Esophagus muscularis mucosa (tissue), 4 donors: ENCODE measurements at regions not wholly inside any gene's neighbourhood (a gene's known extent, or its start where the extent isn't known, plus 50 kb on each side); places are given as distances from the start of the nearest gene placed in this dataset.

Experiments used
- DNase-seq: peaks from one replicate; pipeline ENCODE4 v3.0.0-alpha.2; 2017; ENCODE audit errors: extremely low spot score
- H3K27ac ChIP-seq, 4 donors: fragments of 200-600 bp; sonication (generic); replicated peaks in 1 of 4; 1 replicate in 3 of 4; 2 replicates in 1 of 4; pipeline ENCODE4 v1.5.1; 2016 to 2019; ENCODE audit warnings: mild to moderate bottlenecking in 1 of 4
- H3K27me3 ChIP-seq, 4 donors: fragments of 200-600 bp; sonication (generic); one replicate each; pipeline versions ENCODE4 v1.5.1 to v1.6.0; 2016 to 2019
- H3K36me3 ChIP-seq, 4 donors: fragments of 200-600 bp; sonication (generic); one replicate each; pipeline ENCODE4 v1.5.1; 2016 to 2019
- H3K4me1 ChIP-seq, 4 donors: fragments of 200-600 bp; sonication (generic); one replicate each; pipeline ENCODE4 v1.5.1; 2016 to 2019
- H3K4me3 ChIP-seq, 4 donors: fragments of 200-600 bp; sonication (generic); 1 replicate in 2 of 4; 2 replicates in 2 of 4; pipeline ENCODE4 v1.5.1; 2016 to 2019; ENCODE audit warnings: mild to moderate bottlenecking in 4 of 4, moderate library complexity in 1 of 4
- H3K9me3 ChIP-seq, 4 donors: fragments of 200-600 bp; sonication (generic); 1 replicate in 3 of 4; 2 replicates in 1 of 4; pipeline ENCODE4 v1.5.1; 2016 to 2019
- EP300 ChIP-seq: sonication (generic); formaldehyde crosslinking; IDR thresholded peaks from one replicate; pipeline ENCODE4 v1.6.1; 2017; ENCODE audit warnings: antibody characterized with exemption
- POLR2A ChIP-seq: fragments of 450-650 bp; IDR thresholded peaks from one replicate; pipeline ENCODE4 v1.6.1; 2017; ENCODE audit warnings: antibody characterized with exemption, moderate library complexity, mild to moderate bottlenecking, low read depth
- POLR2AphosphoS5 ChIP-seq, 2 donors: sonication (generic); formaldehyde crosslinking; IDR thresholded peaks; one replicate each; pipeline ENCODE4 v1.6.1; 2017; ENCODE audit warnings: antibody characterized with exemption in 2 of 2
- WGBS: methylation state at CpG from one replicate; pipeline ENCODE4 v1.1.5; 2018; 5-methylcytosine and 5-hydroxymethylcytosine counted together
- intact Hi-C: fragments of 100-400 bp; cut with DNase I; formaldehyde crosslinking; loops from one replicate; pipeline ENCODE4 v1.15.1; 2023
- TF ChIP-seq, protein P1 (sequence below), 3 experiments: fragments of 200-600 bp in 2 of 3; fragments of 450-650 bp in 1 of 3; sonication (generic) in 2 of 3; IDR thresholded peaks; one replicate each; pipeline ENCODE4 v1.5.1; 2017 to 2019; ENCODE audit warnings: antibody characterized with exemption in 3 of 3, mild to moderate bottlenecking in 2 of 3, moderate library complexity in 1 of 3

- Histone ChIP-seq H3K4me3 (no peak overlapping the region), H3K27me3 (no peaks in the 10 kb centered on the region), H3K9me3 (no peaks in the 10 kb centered on the region), H3K4me1 (no peaks in the 10 kb centered on the region), H3K36me3 (no peaks in the 10 kb centered on the region), H3K27ac (no peak overlapping the region)
- intact Hi-C loops = no loop called here
- WGBS = 76% methylated on average over 2 of the region's 2 CpGs
- no peak for DNase-seq
- no peak for TF ChIP-seq EP300
- TF ChIP-seq, protein P1, sequence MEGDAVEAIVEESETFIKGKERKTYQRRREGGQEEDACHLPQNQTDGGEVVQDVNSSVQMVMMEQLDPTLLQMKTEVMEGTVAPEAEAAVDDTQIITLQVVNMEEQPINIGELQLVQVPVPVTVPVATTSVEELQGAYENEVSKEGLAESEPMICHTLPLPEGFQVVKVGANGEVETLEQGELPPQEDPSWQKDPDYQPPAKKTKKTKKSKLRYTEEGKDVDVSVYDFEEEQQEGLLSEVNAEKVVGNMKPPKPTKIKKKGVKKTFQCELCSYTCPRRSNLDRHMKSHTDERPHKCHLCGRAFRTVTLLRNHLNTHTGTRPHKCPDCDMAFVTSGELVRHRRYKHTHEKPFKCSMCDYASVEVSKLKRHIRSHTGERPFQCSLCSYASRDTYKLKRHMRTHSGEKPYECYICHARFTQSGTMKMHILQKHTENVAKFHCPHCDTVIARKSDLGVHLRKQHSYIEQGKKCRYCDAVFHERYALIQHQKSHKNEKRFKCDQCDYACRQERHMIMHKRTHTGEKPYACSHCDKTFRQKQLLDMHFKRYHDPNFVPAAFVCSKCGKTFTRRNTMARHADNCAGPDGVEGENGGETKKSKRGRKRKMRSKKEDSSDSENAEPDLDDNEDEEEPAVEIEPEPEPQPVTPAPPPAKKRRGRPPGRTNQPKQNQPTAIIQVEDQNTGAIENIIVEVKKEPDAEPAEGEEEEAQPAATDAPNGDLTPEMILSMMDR (IDR thresholded peaks at IDR 0.05) = no peak
- no peak for TF ChIP-seq POLR2AphosphoS5 (IDR thresholded peaks at IDR 0.05)
- TF ChIP-seq POLR2A = no peak
These were observed 1037.0 kb downstream of the GRM8 start for GRCh38 chr7:126215785-126216184.

DNA sequence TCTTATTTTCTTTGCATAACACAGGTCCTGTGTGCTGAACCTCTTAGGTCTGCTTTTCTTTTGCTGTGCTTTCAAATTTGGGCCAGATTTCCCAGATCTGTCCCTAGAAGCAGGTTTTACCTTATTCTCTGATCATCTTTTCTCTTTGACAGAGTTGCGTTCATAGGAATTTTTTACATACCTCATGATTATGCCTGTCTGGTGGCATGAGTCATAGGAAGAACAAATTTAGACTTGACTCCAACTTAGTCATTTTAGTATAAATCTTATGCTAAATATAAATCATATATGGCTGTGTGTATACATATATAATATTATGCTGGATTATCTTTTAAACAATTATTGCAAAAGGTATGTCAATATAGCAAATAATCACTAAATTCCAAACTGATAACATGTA is 1038.9 kb downstream of the GRM8 start:
- no peak overlapping the region for H3K27ac ChIP-seq
- 68% methylated on average over 1 of the region's 1 CpG for WGBS
- H3K4me3 ChIP-seq = no peak overlapping the region
- no peak for DNase-seq
- H3K27me3 ChIP-seq = no peaks in the 10 kb centered on the region
- H3K9me3 ChIP-seq = no peaks in the 10 kb centered on the region
- no peaks in the 10 kb centered on the region for H3K36me3 ChIP-seq
- TF ChIP-seq POLR2AphosphoS5 (IDR thresholded peaks at IDR 0.05) (no peak), EP300 (no peak), POLR2A (no peak)
- TF ChIP-seq, protein P1 (IDR thresholded peaks at IDR 0.05) = no peak
- intact Hi-C loops = no loop called here
- H3K4me1 ChIP-seq = no peaks in the 10 kb centered on the region

DNA sequence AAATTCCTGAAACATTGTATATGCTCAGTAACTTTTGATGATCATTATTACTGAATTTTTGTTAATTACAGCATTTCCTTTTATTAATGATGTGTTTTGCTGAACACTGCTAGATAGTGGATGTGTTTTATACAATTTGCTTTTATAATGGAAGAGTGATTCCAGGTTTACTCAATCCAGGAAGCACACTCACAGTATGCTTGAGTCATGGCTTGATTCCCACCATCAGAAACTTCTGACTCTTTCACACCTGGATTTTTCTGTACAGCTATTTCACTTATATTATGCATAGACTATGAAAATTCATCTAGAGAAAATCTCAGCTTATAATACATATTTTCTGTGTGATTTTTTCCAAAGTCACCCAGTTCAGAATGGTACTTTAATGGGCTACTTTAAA is 1040.9 kb downstream of the GRM8 start:
- Histone ChIP-seq H3K27me3 (no peaks in the 10 kb centered on the region), H3K36me3 (no peaks in the 10 kb centered on the region), H3K4me3 (no peak overlapping the region), H3K9me3 (no peaks in the 10 kb centered on the region), H3K4me1 (no peaks in the 10 kb centered on the region), H3K27ac (no peak overlapping the region)
- no peak for TF ChIP-seq POLR2AphosphoS5 (IDR thresholded peaks at IDR 0.05)
- DNase-seq = no peak
- intact Hi-C loops = no loop called here

DNA sequence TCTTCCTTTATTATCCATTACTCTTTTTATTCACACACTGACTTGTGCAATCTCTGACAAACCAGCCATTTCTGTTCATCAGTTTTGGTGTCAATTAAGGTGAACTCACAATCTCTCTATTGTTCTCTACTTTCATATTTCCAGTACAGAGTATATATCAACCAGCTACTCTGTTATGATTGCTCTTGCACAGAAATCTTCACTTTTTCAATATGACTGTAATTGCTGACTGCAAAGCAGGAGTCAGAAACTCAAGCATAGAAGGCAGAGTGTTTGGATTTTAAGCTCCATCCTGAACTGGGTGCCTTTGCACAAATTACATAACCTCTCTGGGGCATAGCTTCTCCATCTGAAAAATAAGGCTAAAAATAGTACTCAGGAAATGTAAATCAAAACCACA is 1042.0 kb downstream of the GRM8 start:
- intact Hi-C loops = no loop called here
- H3K9me3 ChIP-seq = no peaks in the 10 kb centered on the region
- no peaks in the 10 kb centered on the region for H3K27me3 ChIP-seq
- no peak overlapping the region for H3K27ac ChIP-seq
- H3K4me1 ChIP-seq = no peaks in the 10 kb centered on the region
- H3K36me3 ChIP-seq = no peaks in the 10 kb centered on the region
- TF ChIP-seq POLR2A (no peak), POLR2AphosphoS5 (IDR thresholded peaks at IDR 0.05) (no peak)
- TF ChIP-seq, protein P1 (IDR thresholded peaks at IDR 0.05) = no peak
- no peak for DNase-seq
- H3K4me3 ChIP-seq = no peak overlapping the region

DNA sequence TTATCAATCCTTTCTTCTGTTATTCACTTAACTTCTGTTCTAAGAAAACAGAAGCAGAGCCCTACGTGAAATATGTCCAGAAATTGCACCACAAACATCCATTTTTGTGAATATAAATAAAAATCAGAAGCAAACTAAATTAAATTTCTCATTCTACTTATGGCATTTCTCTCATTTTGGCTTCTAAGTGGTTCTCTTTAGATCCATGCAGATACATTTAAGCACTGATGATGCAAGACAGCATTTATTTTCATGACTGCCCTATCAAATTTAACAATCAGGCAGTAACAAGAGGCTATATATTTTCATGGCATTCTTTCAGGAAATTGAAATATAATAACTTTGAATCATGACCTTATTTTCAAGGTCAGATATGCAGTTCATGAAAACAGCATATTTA is 1049.6 kb downstream of the GRM8 start:
- DNase-seq = no peak
- WGBS = 44% methylated on average over 1 of the region's 1 CpG
- intact Hi-C loops = no loop called here
- no peaks in the 10 kb centered on the region for H3K4me1 ChIP-seq
- H3K9me3 ChIP-seq = no peaks in the 10 kb centered on the region
- H3K27me3 ChIP-seq = no peaks in the 10 kb centered on the region
- H3K4me3 ChIP-seq = no peak overlapping the region
- no peaks in the 10 kb centered on the region for H3K36me3 ChIP-seq
- TF ChIP-seq EP300 (no peak), POLR2A (no peak), POLR2AphosphoS5 (IDR thresholded peaks at IDR 0.05) (no peak)
- TF ChIP-seq, protein P1 (IDR thresholded peaks at IDR 0.05) = no peak
- no peak overlapping the region for H3K27ac ChIP-seq
